Stimulated activated CD4-positive, alpha-beta T cell treated with anti-CD3 and anti-CD28 coated beads, Interleukin-4, amount 100 ng/mL, for 48 hours (primary cell): ENCODE measurements at regions not wholly inside any gene's neighbourhood (a gene's known extent, or its start where the extent isn't known, plus 50 kb on each side); places are given as distances from the start of the nearest gene placed in this dataset.

Experiments used
- DNase-seq, 2 donors: peaks; one replicate each; pipeline ENCODE4 v3.0.0-alpha.2; 2020; ENCODE audit warnings: low read depth in 2 of 2

DNA sequence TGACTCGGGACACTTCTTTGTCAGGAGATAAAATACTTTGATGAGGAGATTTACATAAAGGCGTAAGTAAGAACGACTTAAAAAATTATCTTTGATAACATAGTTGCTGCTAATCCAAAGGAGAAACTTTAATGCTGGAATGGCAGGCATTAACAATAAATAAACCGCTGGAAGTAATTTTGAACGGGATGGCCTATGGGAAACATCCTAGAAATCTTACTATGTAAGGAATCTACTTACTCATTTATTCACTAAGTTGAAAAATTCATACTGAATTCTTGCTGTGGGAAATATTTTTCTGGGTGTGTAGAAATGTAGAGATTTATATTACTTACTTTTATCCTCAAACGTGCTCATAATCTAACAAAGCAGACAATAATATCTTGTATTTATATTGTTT lies 425.7 kb upstream of the ZFP42 start:
- no peak for DNase-seq

DNA sequence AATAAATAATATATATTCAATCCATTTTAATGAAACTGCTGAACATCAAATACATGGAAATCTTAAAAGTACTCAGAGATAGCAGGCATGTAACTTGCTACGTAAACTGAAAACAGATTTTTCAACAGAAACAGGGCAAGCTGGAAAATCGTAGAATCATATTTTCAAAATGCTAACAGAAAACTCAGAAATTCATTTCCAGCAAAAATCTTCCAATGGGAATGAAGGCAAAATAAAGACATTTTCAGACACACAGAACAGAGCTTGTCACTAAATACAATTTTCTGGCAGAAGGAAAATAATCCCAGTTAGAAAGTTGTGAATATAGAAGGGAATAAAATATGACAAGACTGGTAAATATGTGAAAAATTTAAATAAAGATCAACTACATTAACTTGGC lies 419.9 kb upstream of the ZFP42 start:
- no peak for DNase-seq

DNA sequence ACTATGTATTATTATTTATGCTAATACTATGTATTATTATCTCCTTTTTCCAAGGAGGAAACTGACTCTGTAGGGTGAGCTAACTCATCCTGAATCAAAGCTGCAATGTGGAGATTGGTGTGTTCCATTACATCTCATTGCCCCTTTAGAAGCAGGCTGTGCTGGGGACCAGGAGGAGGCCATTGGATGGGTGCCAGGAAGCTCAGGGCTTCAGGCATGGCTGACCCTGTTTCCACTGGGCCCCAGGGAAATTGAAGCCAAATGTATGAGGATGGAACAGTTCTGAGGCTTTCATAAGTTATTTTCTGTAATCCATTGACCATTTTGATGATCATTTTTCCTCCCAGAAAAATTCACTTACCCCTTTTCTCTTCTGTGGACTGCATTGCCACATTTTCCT lies 418.8 kb upstream of the ZFP42 start:
- DNase-seq: no peak

DNA sequence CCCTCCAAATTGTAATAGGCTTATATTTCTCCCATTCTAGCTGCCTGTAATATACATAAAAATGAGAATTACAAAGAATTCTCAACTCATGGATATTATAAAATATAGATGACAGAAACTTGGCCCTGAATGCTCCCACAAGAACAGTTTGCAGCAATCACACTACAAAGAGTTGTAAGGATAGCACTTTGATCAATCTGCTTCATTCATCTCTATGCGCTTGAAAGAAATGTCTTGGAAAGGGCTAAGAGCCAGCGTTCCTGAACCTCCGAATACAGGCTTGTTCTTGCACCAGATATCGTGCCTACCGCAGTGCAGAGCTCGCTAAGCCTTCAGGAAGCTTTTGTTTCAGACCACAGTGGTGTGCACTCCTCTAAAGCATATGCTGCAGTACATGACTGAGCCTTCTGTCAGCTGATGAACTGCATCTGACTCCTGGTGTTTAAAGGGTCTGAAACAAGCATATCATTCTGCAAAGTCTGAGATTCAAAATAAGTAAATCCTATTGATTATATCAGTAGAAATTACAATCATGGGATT lies 417.6 kb upstream of the ZFP42 start:
- DNase-seq: no peak

DNA sequence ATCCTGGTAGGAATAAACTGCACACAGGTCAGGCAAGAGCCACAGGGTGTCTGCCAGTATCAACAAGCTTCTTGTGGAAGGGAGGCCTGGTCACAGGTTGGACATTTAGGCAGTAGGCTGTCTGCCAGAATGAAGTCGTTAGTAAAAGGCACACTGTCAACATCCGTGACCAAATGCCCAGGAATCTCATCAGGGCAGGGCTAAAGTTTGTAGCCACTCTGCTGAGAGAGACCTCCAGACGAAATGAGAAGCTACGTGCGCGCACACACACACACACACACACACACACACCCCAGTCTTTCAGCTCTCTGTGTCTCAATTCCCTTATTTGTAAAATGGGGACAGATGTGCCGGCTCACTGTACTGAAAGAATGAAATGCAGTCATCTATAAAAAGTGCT lies 408.7 kb upstream of the ZFP42 start:
- no peak for DNase-seq

DNA sequence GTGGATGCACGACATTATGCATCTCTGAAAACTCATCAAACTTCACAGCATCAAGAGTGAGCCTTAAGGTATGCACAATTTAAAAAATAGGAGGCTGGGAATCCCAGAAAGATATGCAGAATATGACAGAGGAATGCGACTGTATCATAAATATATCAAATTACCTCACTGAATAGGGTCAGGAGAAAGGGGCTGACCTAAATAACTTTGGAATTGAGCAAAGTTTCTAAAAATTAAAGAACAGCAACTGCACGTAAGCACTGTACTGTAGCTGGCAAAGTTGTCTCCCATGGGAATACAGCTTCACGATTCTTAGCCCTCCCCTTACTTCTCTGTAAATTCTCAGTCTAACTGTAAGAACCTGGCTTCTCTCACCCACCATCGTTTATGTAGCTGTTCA lies 397.4 kb upstream of the ZFP42 start:
- no peak for DNase-seq

DNA sequence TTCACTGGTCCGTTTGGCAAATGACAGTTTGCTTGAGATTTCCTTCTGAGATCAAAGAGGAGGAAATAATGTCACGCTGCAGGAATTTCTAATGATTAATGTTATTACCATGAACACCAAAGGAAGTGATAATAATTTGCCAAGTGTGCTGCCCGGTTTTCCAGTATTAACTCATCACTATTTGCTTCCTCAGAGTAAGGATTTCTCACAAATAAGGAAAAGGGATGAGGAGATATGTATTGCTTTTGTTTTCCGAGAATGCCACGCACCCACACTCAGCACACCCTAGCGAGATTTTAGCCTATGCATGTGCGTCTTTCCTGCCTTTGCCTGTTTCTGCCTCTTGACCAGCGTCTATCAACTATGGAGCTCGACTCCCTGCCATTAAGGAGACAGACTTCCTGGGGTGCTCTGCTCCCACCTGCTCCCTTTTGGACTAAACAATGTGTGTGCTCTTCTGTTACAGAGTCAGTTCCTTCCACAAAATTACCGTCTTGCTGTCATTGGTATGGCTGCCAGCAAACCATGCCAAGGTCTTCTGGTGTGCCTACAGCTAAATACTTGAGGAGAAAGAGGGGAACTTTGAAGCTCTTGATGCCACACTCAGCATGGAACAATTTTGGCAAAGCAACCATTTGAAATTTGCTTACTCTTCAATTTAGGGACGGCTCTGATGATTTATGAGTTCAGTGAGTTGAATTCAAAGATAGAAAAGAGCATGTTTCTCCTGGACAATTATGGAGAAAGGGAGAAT lies 393.1 kb upstream of the ZFP42 start:
- DNase-seq: no peak

DNA sequence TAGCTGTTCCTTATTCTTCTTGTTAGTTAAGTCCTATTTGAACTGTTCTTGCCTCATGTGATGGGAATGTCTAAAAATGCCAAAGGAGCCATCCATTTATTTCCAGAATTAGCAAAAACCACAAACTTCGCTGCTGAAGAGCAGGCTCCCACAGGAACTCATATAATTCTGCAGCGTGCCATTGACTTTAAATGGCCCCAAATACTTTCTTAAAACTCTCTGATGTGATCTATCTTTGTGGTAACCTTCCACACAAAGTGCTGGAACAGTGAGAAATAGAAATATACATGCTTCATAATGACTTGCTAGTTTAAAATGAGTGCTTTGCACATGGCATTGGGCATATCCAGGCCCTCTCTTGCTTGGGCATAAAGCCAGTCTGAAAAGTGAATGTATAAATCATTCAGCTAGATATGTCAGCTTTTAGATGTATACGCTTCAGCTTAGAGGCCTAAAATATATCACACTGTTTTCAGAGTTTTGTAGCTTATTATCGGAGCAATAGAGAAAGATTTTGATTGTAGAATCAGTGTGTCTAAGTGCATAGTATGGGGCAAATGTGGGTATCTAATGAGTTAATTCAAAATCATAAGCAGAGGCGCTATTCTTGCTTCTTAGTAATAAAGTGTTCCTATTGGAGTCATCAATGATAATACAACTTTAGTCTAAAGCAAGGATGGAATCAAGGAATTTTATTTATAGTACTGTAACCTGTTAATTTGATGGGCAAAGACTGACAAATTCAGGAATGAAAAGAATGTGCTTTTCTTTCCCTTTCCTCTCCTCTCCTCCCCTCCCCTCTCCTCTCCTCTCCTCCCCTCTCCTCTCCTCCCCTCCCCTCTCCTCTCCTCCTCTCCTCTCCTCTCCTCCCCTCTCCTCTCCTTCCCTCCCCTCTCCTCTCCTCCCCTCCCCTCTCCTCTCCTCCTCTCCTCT lies 392.2 kb upstream of the ZFP42 start:
- no peak for DNase-seq

DNA sequence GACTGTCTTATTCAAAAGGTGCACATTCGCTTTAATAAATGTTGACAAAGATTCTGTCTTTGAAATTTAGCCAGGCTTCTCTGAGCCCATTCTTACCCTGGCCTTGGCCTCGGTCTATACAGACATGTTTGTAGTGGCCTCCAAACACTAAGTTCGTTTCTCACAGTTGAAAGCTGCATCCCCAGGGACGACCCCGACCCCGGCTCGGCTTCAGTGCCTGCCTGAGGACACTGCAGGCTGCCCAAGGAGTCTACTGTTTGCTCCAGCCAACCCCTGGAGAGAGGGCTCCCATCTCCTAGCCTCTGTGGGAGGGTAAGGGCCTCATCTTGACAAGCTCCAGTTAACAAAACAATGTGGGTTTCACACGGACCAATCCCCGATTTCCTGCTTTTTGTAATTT lies 390.6 kb upstream of the ZFP42 start:
- DNase-seq: no peak

DNA sequence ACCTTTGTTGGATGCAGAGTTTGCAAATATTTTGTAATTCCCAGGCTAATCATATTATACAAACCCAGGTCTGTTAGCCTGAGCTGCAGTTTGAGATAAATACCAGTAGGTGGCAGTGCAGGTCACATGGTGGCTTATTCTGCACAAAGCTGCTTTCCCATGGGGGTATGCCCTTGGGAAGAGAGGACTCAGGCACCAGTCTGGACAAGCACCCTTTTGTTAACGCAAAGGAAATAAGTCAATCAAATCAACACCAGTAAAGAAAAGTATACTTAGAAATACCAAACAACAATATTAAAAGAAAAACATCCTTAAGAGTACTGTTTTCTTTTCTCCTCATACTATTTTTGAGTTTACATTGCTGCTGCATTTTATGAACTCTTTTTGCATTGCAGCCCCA lies 389.0 kb upstream of the ZFP42 start:
- DNase-seq: peak in 1 of 2 donors; percentile 1

DNA sequence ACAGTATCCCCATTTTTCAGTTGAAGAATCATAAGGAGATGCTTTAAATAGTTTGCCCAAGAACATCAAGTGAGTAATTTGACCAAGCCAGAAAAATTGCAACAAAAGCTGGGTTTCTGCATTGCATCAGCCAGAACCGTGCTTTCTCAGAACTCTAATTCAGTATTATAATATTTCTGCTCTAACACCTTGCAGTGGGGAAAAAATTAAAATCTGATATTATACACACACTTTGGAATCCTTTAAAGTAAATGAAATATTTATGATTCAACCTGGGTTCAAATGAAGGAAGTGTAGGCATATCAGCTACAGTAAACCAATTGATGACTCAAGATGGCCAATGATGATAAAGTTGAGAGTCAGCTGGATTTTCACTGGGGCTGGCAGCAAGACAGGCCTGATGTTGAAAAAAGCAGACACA lies 387.6 kb upstream of the ZFP42 start:
- DNase-seq: no peak

DNA sequence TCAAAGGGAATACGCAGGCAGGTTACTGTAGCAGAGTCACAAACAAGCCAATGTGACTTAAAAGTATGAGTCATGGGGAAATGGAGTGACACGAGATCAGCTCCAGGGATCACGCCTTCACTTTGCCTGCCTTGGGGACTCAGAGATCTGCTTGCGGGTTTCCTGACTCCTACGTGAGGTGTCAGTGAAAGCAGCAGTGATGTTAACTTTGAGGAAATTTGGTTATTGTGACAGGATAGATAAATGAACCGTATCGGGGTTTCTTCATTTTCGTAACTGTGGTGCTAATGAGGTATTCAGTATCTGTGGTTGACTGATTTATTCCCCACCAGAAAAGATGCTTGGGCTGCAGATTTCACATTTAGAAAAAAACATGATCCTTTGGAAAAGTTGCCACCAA lies 383.3 kb upstream of the ZFP42 start:
- DNase-seq: no peak

DNA sequence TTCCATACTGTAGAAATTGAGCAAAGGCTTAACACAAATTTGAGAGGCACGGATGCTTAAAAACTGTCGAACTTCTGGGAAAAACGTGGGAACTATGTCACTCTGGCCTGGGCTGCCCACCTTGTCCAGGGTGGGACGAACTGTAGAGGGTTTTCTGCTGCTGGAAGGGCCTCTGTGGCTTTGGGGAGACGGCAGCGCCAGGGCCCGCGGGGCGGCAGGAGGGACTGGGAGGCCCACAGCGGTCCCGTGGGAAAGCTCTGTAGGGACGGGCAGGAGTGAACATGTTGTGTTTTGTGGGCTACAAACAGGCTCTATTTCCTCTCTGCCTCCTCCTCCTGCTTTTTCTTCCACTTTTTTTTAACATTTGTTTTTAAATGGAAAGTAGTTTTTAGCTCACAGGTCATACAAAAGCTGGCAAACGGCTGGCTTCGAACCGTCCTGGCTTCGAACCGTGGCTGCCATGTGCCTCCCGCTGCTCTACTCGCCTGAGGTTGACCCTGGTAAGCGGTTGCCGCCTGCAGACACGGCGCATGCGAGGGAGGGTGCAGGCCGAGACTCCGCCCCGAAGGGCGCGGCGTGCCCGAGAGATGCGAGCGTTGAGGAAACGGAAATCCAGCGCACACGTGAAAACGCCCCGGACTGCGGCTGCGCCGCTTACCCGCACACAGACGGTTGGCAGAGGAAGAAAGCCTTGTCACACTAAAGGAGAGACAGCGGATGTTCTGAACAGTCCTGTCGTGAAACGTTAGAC lies 382.3 kb upstream of the ZFP42 start:
- DNase-seq: no peak

DNA sequence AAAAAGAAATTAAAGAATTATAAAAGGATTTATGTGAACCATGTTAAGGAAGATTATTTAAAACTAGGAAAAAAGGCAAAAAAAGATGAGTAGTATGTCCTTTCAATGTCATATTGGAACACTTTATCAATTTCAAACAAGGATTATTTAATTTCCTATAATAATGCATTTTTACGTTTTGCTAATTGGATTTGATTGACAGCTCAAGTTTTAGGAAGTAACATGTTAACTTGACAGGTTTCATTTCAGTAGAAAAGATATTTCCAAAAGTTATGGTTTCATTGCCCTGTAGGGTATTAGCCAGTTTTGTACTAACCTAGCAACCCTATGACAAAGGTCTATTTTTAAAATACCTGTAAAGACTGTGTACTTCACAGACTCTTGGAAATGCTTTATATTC lies 379.6 kb upstream of the ZFP42 start:
- no peak for DNase-seq

DNA sequence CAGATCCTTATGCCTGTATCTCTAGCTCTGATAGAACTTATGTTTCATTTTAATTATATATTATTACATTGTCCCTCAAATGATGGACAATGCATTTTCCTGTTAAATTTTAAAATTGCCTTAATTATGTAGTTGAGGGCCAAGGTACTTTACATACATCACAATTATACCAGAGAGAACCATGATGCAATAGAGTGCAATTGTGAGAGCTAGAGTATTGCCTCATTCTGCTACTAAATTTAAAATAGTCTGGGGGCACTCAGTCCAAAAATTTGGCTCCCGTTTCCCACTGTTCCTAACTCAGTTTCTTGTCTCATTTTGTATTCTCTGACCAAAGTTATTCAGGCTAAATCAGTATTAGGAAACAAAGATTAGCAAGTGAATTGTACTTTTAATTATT lies 378.5 kb upstream of the ZFP42 start:
- no peak for DNase-seq

DNA sequence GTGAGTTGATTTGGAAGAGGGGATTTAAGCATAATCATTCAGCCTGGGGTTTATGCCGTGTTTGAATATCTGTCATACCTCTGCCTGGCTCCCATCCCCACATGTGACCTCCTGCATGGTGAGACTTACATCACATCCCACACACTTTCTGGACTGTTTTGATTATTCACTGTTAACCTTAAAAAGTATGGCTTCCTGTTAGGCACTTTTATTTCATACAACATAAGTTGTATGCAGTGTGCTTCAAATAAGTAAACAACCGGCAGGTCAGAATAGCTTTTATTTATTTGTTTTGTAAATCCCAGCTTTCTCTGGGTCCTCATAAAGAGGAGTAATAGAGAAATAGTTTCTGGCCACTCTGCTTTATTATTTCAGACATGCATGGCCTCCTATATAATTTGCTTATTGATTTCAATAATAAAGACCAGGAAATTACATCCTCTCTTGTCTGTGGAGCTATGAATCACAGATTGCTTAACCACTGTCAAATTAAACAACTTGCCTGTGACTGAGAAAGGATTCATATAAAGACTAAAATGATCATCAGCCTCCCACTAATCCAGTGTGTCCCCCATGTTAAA lies 376.8 kb upstream of the ZFP42 start:
- DNase-seq: no peak

DNA sequence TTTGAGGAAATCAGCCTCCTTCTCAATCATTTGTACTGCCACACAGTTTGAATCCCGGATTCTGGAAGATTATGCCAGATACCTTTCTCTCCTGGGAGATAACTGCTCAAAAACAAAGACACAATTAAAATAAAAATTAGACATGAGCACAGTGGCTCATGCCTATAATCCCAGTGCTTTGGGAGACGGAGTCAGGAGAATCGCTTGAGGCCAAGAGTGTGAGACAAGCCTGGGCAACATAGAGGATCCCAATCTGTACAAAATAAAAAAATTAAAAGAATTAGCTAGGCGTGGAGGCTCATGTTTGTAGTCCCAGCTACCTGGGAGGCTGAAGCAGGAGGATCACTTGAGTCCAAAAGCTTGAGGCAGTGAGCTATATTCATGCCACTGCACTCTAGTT lies 376.3 kb upstream of the ZFP42 start:
- no peak for DNase-seq

DNA sequence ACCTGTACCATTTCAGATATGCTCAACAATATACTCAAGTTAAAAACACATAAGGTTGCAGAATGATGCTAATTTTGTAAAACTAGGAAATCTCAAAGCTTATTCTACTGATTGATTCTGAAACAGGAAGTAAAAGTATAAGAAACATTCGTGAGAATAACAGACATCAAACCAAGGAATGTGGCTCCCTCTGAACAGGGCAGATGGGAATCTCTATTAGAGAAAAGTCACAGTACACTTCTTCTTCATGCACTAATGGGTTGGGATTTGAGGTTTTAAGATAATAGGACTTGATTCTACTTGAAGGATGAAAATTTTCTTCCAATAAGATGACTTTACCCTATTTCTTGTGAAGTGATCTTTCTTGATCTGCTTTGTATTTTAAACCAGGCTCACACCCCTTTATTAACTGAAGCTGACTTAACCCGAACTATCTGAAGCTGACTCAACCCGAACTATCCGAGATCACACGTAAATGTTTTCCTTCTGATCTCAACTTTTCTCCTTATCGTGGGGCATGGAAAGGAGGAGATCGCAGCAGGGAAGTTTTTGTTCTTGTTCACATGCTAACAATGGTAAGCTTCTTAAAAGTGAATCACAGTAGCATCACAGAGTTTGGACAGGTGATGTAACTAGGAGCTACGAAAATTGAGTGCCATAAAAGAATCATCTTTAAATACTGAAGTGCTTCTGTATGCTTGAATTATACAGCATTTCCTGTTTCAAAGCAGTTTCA lies 363.1 kb upstream of the ZFP42 start:
- no peak for DNase-seq

DNA sequence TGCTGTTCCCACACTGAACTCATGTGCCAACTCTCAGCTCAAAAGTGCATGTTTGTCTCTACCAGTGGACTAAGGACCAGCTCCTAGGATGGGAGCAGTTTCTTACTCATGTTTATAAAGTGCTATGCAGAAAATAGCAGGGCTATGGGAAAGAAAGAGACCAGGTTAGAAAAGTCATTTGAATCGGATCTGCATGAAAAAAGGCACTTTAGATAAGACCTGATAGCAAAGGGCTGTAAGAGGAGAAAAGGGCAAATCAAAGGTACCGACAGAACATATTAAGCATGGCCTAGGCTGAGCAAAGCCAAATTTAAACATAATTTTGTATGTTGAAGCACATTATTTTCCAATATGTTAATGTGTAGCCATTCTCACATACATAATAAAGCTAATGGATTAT lies 362.3 kb upstream of the ZFP42 start:
- no peak for DNase-seq

DNA sequence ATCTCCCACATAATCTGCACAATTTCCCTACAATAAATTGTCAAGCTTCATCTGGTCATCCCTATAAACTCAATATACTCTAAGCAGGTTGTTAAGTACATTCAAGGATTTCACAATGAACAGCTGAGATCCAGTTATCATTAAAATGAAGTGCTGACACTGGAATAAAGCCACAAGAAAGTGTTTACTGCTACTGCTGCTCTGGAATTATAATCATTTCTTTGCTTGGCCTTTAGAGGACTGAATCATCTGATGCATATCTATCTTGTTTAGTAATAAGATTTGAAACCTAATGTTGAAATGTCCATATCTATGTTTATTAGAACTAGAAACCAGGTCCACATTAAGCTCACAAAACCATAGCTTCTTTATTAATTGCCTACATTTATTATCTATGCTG lies 338.6 kb upstream of the ZFP42 start:
- DNase-seq: no peak

DNA sequence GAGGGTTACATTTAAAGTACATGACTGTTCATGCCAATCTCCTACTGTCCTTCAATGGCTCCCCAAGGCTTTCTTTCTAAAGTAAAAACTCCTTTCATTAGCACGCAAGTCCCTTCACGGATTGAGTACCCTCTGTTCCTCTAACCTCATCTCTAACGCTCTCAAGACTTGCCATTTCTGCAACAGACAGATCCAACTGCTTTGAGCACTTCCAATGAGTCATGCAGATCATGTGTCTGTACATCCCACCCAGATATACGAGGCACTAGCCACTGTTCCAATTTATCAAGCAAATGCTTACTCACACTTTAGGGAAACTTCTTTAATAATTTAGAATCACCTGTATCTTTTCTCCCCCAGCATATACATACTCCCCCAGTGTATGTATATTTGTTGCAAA lies 332.5 kb upstream of the ZFP42 start:
- DNase-seq: no peak
